H9 (cell line): ENCODE measurements at regions not wholly inside any gene's neighbourhood (a gene's known extent, or its start where the extent isn't known, plus 50 kb on each side); places are given as distances from the start of the nearest gene placed in this dataset.

Source experiments
- DNase-seq: peaks from one replicate; pipeline ENCODE4 v3.0.0-alpha.2; 2017
- H2AFZ ChIP-seq: one replicate; pipeline ENCODE4 v1.6.1; 2013; ENCODE audit warnings: mild to moderate bottlenecking, low read length, control low read depth, moderate library complexity
- H2AK5ac ChIP-seq: 2 replicates; pipeline ENCODE4 v1.6.1; 2013; ENCODE audit warnings: low read length, control low read depth, mixed read lengths; ENCODE audit not compliant: insufficient read length
- H2BK120ac ChIP-seq: one replicate; pipeline ENCODE4 v1.6.1; 2013; ENCODE audit warnings: low read depth, mild to moderate bottlenecking, low read length, control low read depth, inconsistent platforms; ENCODE audit not compliant: poor library complexity, severe bottlenecking
- H2BK12ac ChIP-seq: 2 replicates; pipeline ENCODE4 v1.6.1; 2013; ENCODE audit warnings: low read length, control low read depth, mixed read lengths, low read depth; ENCODE audit not compliant: insufficient read length
- H2BK15ac ChIP-seq: 2 replicates; pipeline ENCODE4 v1.6.1; 2013; ENCODE audit warnings: low read depth, low read length, control low read depth
- H2BK20ac ChIP-seq: one replicate; pipeline ENCODE4 v1.6.1; 2013; ENCODE audit warnings: low read depth, mild to moderate bottlenecking, low read length, control low read depth, inconsistent platforms; ENCODE audit not compliant: poor library complexity, severe bottlenecking
- H2BK5ac ChIP-seq: 2 replicates; pipeline ENCODE4 v1.6.1; 2013; ENCODE audit warnings: low read length, control low read depth, mixed read lengths; ENCODE audit not compliant: insufficient read length
- H3K14ac ChIP-seq: 2 replicates; pipeline ENCODE4 v1.6.1; 2013; ENCODE audit warnings: low read length, control low read depth; ENCODE audit not compliant: insufficient read depth
- H3K18ac ChIP-seq: 2 replicates; pipeline ENCODE4 v1.6.1; 2013; ENCODE audit warnings: low read depth, mild to moderate bottlenecking, mixed read lengths, low read length, control low read depth; ENCODE audit not compliant: insufficient read length
- H3K23ac ChIP-seq: 2 replicates; pipeline ENCODE4 v1.6.1; 2013; ENCODE audit warnings: low read length, control low read depth, mixed read lengths, low read depth; ENCODE audit not compliant: insufficient read length
- H3K23me2 ChIP-seq: 2 replicates; pipeline ENCODE4 v1.6.1; 2013; ENCODE audit warnings: low read depth, mild to moderate bottlenecking, mixed read lengths, low read length, control low read depth; ENCODE audit not compliant: insufficient read length, poor library complexity, severe bottlenecking
- H3K27ac ChIP-seq: 2 replicates; pipeline ENCODE4 v1.5.1; 2013; ENCODE audit warnings: low read length, control low read depth, mixed read lengths, low read depth; ENCODE audit not compliant: insufficient read length
- H3K27me3 ChIP-seq: 2 replicates; pipeline ENCODE4 v1.6.1; 2013; ENCODE audit warnings: low read length, control low read depth, inconsistent platforms; ENCODE audit not compliant: insufficient read depth
- H3K4ac ChIP-seq: 2 replicates; pipeline ENCODE4 v1.6.1; 2013; ENCODE audit warnings: low read depth, mild to moderate bottlenecking, control low read depth, inconsistent platforms, low read length, moderate library complexity
- H3K4me1 ChIP-seq: 2 replicates; pipeline ENCODE4 v1.6.1; 2013; ENCODE audit warnings: low read length, control low read depth, inconsistent platforms; ENCODE audit not compliant: insufficient read depth
- H3K4me2 ChIP-seq: 2 replicates; pipeline ENCODE4 v1.6.1; 2013; ENCODE audit warnings: low read length, control low read depth, mixed read lengths; ENCODE audit not compliant: insufficient read length, insufficient read depth
- H3K56ac ChIP-seq: 2 replicates; pipeline ENCODE4 v1.6.1; 2013; ENCODE audit warnings: low read depth, mild to moderate bottlenecking, mixed read lengths, low read length, control low read depth; ENCODE audit not compliant: insufficient read length
- H3K79me1 ChIP-seq: 2 replicates; pipeline ENCODE4 v1.6.1; 2013; ENCODE audit warnings: low read depth, mild to moderate bottlenecking, moderate library complexity, low read length, control low read depth, inconsistent platforms; ENCODE audit not compliant: insufficient read depth, poor library complexity, severe bottlenecking
- H3K79me2 ChIP-seq: 2 replicates; pipeline ENCODE4 v1.6.1; 2013; ENCODE audit warnings: low read length, control low read depth, inconsistent platforms; ENCODE audit not compliant: insufficient read depth
- H3K9ac ChIP-seq: 2 replicates; pipeline ENCODE4 v1.6.1; 2013; ENCODE audit warnings: low read length, control low read depth, mixed read lengths; ENCODE audit not compliant: insufficient read length; ENCODE audit errors: extremely low read depth
- H3K9me3 ChIP-seq: one replicate; pipeline ENCODE4 v1.6.1; 2013; ENCODE audit warnings: low read depth, low read length, inconsistent platforms; ENCODE audit not compliant: control insufficient read depth
- H3T11ph ChIP-seq: one replicate; pipeline ENCODE4 v1.6.1; 2013; ENCODE audit warnings: mild to moderate bottlenecking, low read length, control low read depth, inconsistent platforms
- H4K20me1 ChIP-seq: one replicate; pipeline ENCODE4 v1.6.1; 2013; ENCODE audit not compliant: control insufficient read depth, insufficient read length, insufficient read depth
- H4K5ac ChIP-seq: 2 replicates; pipeline ENCODE4 v1.6.1; 2013; ENCODE audit warnings: low read depth, mild to moderate bottlenecking, mixed read lengths, low read length, control low read depth; ENCODE audit not compliant: insufficient read length
- H4K8ac ChIP-seq: replicated peaks from 2 replicates; pipeline ENCODE4 v1.6.1; 2013; ENCODE audit warnings: low read length, control low read depth, mixed read lengths, low read depth; ENCODE audit not compliant: insufficient read length
- H4K91ac ChIP-seq: 2 replicates; pipeline ENCODE4 v1.6.1; 2013; ENCODE audit warnings: low read depth, mild to moderate bottlenecking, moderate library complexity, mixed read lengths, low read length, control low read depth; ENCODE audit not compliant: insufficient read length
- H3K27ac Mint-ChIP-seq, 3 experiments: 2 replicates in 2 of 3; 3 replicates in 1 of 3; pipeline ENCODE4 v1.8.0; 2020 to 2021; ENCODE audit warnings: mixed read lengths in 3 of 3, mild to moderate bottlenecking in 1 of 3, moderate library complexity in 1 of 3
- H3K27me3 Mint-ChIP-seq: 2 replicates; pipeline ENCODE4 v1.8.0; 2021; ENCODE audit warnings: low read depth, mild to moderate bottlenecking, moderate library complexity, mixed read lengths
- H3K36me3 Mint-ChIP-seq, 3 experiments: 2 replicates in 2 of 3; 3 replicates in 1 of 3; pipeline ENCODE4 v1.8.0; 2020 to 2021; ENCODE audit warnings: low read depth in 3 of 3, mixed read lengths in 3 of 3; ENCODE audit not compliant: insufficient read depth in 1 of 3
- H3K4me1 Mint-ChIP-seq, 2 experiments: 2 replicates each; pipeline ENCODE4 v1.8.0; 2020; ENCODE audit warnings: mixed read lengths in 2 of 2
- H3K4me3 Mint-ChIP-seq, 2 experiments: 2 replicates in 1 of 2; 3 replicates in 1 of 2; pipeline ENCODE4 v1.8.0; 2020 to 2021; ENCODE audit warnings: mild to moderate bottlenecking in 2 of 2, mixed read lengths in 2 of 2, moderate library complexity in 1 of 2
- H3K9me3 Mint-ChIP-seq, 2 experiments: 2 replicates in 1 of 2; 3 replicates in 1 of 2; pipeline ENCODE4 v1.8.0; 2020; ENCODE audit warnings: mild to moderate bottlenecking in 2 of 2, mixed read lengths in 2 of 2, moderate library complexity in 1 of 2
- WGBS: extraction: QIAGEN DNeasy Blood & Tissue Kit; methylation state at CpG from one replicate; pipeline ENCODE4 v1.1.7; 2013; ENCODE audit warnings: missing lambda C conversion rate, low lambda C conversion rate, mixed read lengths; ENCODE audit not compliant: insufficient read length; ENCODE audit errors: extremely low coverage; 5-methylcytosine and 5-hydroxymethylcytosine counted together
- TF ChIP-seq, protein P1 (sequence below): fragments of 200-600 bp; sonication (generic); conservative IDR thresholded peaks from 3 replicates; pipeline ENCODE4 v1.8.0; 2021; ENCODE audit warnings: antibody characterized with exemption, mild to moderate bottlenecking

DNA sequence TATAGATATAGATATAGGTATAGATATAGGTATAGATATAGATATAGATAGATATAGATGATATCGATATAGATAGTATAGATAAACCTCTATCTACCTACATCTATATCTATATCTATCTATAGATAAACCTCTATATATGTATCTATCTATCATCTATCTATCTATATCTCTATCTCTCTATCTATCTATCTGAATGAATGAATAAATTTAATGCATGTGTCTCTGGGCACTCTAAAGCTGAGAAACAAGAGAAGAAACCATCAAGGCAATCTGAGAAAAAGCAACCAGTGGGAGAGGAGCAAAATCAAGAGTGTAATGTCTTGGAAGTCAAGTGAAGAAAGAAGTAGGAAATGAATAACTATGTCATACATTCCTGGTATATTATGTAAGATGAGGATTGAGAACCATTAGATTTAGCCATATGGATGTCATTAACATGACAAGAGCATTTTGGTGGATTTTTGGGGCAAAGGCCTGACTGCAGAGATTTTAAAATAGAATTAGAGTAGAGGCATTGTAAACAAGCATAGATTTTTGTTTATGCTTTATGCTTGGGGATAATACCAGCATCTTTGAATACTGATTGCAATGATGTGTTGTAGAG lies 1262.7 kb upstream of the MIR17HG start:
- Histone ChIP-seq H3T11ph (no peak overlapping the region), H3K9ac (no peak overlapping the region), H3K79me2 (no peaks in the 10 kb centered on the region), H4K5ac (no peak overlapping the region), H2AFZ (no peak overlapping the region), H2AK5ac (no peak overlapping the region), H3K27me3 (no peaks in the 10 kb centered on the region), H4K20me1 (no peaks in the 10 kb centered on the region), H2BK5ac (no peak overlapping the region), H3K23ac (no peak overlapping the region), H3K4ac (no peak overlapping the region), H3K4me2 (no peak overlapping the region), H2BK12ac (no peak overlapping the region), H3K27ac (no peak overlapping the region), H2BK120ac (no peak overlapping the region), H2BK20ac (no peak overlapping the region), H3K9me3 (no peaks in the 10 kb centered on the region), H3K4me1 (no peaks in the 10 kb centered on the region), H3K79me1 (no peaks in the 10 kb centered on the region), H3K18ac (no peak overlapping the region), H2BK15ac (no peak overlapping the region), H4K91ac (no peak overlapping the region), H3K14ac (no peak overlapping the region), H3K23me2 (no peaks in the 10 kb centered on the region), H3K56ac (no peak overlapping the region), H4K8ac (no peak overlapping the region)
- TF ChIP-seq, protein P1, sequence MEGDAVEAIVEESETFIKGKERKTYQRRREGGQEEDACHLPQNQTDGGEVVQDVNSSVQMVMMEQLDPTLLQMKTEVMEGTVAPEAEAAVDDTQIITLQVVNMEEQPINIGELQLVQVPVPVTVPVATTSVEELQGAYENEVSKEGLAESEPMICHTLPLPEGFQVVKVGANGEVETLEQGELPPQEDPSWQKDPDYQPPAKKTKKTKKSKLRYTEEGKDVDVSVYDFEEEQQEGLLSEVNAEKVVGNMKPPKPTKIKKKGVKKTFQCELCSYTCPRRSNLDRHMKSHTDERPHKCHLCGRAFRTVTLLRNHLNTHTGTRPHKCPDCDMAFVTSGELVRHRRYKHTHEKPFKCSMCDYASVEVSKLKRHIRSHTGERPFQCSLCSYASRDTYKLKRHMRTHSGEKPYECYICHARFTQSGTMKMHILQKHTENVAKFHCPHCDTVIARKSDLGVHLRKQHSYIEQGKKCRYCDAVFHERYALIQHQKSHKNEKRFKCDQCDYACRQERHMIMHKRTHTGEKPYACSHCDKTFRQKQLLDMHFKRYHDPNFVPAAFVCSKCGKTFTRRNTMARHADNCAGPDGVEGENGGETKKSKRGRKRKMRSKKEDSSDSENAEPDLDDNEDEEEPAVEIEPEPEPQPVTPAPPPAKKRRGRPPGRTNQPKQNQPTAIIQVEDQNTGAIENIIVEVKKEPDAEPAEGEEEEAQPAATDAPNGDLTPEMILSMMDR = no peak
- no peak for DNase-seq
- Mint-ChIP-seq H3K27me3 (no peaks in the 10 kb centered on the region), H3K36me3 (no peaks in the 10 kb centered on the region), H3K27ac (no peak overlapping the region), H3K4me3 (no peak overlapping the region), H3K9me3 (no peaks in the 10 kb centered on the region; a peak in 1 of 5 replicates), H3K4me1 (peaks cover 0 to 2% of the 10 kb centered on the region in 2 experiments; a peak in 1 of 4 replicates)
- no CpG with 5 or more reads among the region's 1 CpG for WGBS
